Liver (tissue), 3 donors: ENCODE measurements at regions not wholly inside any gene's neighbourhood (a gene's known extent, or its start where the extent isn't known, plus 50 kb on each side); places are given as distances from the start of the nearest gene placed in this dataset.

ENCODE experiments used
- GABPA ChIP-seq, 2 donors: IDR thresholded peaks in 1 of 2; conservative IDR thresholded peaks in 1 of 2; 2 replicates each; pipeline ENCODE4 v1.6.1; 2016; ENCODE audit warnings: antibody characterized with exemption in 2 of 2, mild to moderate bottlenecking in 1 of 2, moderate library complexity in 1 of 2
- RAD21 ChIP-seq, 2 donors: IDR thresholded peaks; 2 replicates each; pipeline ENCODE4 v1.6.1; 2016; ENCODE audit warnings: antibody characterized with exemption in 2 of 2, mild to moderate bottlenecking in 2 of 2
- RXRA ChIP-seq, 2 donors: IDR thresholded peaks; 2 replicates each; pipeline ENCODE4 v1.6.1; 2017 to 2018; ENCODE audit warnings: antibody characterized with exemption in 2 of 2, mild to moderate bottlenecking in 1 of 2
- SP1 ChIP-seq: IDR thresholded peaks from 2 replicates; pipeline ENCODE4 v1.6.1; 2018; ENCODE audit warnings: antibody characterized with exemption, mild to moderate bottlenecking
- TF ChIP-seq, protein P1 (sequence below): fragments of 150-350 bp; IDR thresholded peaks from 2 replicates; pipeline ENCODE4 v1.5.1; 2017; ENCODE audit warnings: improper control_type of control experiment, low read depth, low read length; ENCODE audit not compliant: missing input control
- TF ChIP-seq, protein P2 (sequence below): IDR thresholded peaks from 2 replicates; pipeline ENCODE4 v1.6.1; 2016; ENCODE audit warnings: antibody characterized with exemption
- donor health status: healthy.
- donor health status: healthy.

DNA sequence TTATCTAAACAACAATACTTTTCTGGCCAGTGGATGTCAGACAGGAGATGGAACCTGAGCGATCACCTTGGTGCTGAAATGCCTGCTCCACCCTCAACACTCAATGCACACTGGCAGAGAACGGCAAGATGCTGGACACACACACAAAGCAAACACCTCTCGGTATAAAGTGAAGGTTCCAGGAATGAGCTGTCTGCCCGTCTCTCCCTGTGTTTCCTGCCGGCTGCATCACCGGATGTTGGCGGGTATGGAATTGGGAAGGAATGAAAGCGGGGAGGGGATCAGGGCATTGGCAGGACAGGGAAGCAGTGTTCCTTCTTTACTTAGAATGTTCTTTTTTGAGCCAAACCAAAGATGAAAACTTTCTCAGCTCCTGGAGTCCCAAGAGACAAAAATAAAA is 59.2 kb downstream of the MED10 start:
- TF ChIP-seq, protein P1, sequence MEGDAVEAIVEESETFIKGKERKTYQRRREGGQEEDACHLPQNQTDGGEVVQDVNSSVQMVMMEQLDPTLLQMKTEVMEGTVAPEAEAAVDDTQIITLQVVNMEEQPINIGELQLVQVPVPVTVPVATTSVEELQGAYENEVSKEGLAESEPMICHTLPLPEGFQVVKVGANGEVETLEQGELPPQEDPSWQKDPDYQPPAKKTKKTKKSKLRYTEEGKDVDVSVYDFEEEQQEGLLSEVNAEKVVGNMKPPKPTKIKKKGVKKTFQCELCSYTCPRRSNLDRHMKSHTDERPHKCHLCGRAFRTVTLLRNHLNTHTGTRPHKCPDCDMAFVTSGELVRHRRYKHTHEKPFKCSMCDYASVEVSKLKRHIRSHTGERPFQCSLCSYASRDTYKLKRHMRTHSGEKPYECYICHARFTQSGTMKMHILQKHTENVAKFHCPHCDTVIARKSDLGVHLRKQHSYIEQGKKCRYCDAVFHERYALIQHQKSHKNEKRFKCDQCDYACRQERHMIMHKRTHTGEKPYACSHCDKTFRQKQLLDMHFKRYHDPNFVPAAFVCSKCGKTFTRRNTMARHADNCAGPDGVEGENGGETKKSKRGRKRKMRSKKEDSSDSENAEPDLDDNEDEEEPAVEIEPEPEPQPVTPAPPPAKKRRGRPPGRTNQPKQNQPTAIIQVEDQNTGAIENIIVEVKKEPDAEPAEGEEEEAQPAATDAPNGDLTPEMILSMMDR = no peak
- TF ChIP-seq, protein P2, sequence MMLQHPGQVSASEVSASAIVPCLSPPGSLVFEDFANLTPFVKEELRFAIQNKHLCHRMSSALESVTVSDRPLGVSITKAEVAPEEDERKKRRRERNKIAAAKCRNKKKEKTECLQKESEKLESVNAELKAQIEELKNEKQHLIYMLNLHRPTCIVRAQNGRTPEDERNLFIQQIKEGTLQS = no peak
- TF ChIP-seq RAD21 (IDR thresholded peaks at IDR 0.05) (no peak), RXRA (IDR thresholded peaks at IDR 0.05) (no peak), GABPA (IDR thresholded peaks at IDR 0.05 in 1 of 2, conservative IDR thresholded peaks at IDR 0.05 in 1 of 2) (no peak), SP1 (no peak)
